H1 (cell line): ENCODE measurements at regions not wholly inside any gene's neighbourhood (a gene's known extent, or its start where the extent isn't known, plus 50 kb on each side); places are given as distances from the start of the nearest gene placed in this dataset.
A peak's percentile ranks its signal among the peaks of the same experiment; 100 is the strongest.

Experiments
- CBX8 ChIP-seq: fragments of 300-800, 300-1000 bp; sonication (generic); IDR thresholded peaks from 2 replicates; pipeline ENCODE4 v1.7.1; 2016; ENCODE audit warnings: low read depth, low read length, borderline replicate concordance
- CHD2 ChIP-seq: IDR thresholded peaks from 2 replicates; pipeline ENCODE4 v1.6.1; 2012; ENCODE audit warnings: low read length, improper control_type of control experiment
- CTBP2 ChIP-seq: IDR thresholded peaks from 2 replicates; pipeline ENCODE4 v1.7.0; 2011; ENCODE audit warnings: borderline replicate concordance, mild to moderate bottlenecking, moderate library complexity, mixed read lengths, low read length; ENCODE audit not compliant: insufficient read depth, insufficient read length
- EGR1 ChIP-seq: IDR thresholded peaks from 2 replicates; pipeline ENCODE4 v1.6.1; 2011; ENCODE audit warnings: low read depth, low read length, borderline replicate concordance
- EP300 ChIP-seq, 2 experiments: IDR thresholded peaks; 1 replicate in 1 of 2; 2 replicates in 1 of 2; pipeline ENCODE4 v1.6.1; 2011 to 2012; ENCODE audit warnings: low read depth in 2 of 2, low read length in 2 of 2, mild to moderate bottlenecking in 2 of 2, borderline replicate concordance in 1 of 2, inconsistent platforms in 1 of 2, moderate library complexity in 1 of 2
- EZH2 ChIP-seq: fragments of 200-600 bp; sonication (generic); IDR thresholded peaks from 2 replicates; pipeline ENCODE4 v1.7.1; 2012; ENCODE audit warnings: low read depth, mild to moderate bottlenecking, moderate library complexity, low read length, inconsistent platforms; ENCODE audit not compliant: severe bottlenecking
- HDAC2 ChIP-seq, 2 experiments: fragments of 300-600 bp in 1 of 2; sonication (generic) in 1 of 2; IDR thresholded peaks; 2 replicates each; pipeline ENCODE4 v1.6.1; 2011 to 2012; ENCODE audit warnings: low read depth in 2 of 2, low read length in 2 of 2, mild to moderate bottlenecking in 2 of 2, moderate library complexity in 2 of 2, borderline replicate concordance in 1 of 2, inconsistent platforms in 1 of 2
- JUND ChIP-seq: IDR thresholded peaks from 2 replicates; pipeline ENCODE4 v1.6.1; 2011; ENCODE audit warnings: mild to moderate bottlenecking, improper control_type of control experiment, low read length
- KDM1A ChIP-seq: fragments of 200-600, 300-600 bp; sonication (generic); IDR thresholded peaks from 2 replicates; pipeline ENCODE4 v1.7.1; 2016; ENCODE audit warnings: mild to moderate bottlenecking, low read length, borderline replicate concordance
- KDM5A ChIP-seq: fragments of 200-600 bp; IDR thresholded peaks from 2 replicates; pipeline ENCODE4 v1.7.1; 2012; ENCODE audit warnings: mild to moderate bottlenecking, low read length, inconsistent platforms, mixed read lengths
- RNF2 ChIP-seq: fragments of 200-900, 300-1000 bp; sonication (generic); IDR thresholded peaks from 2 replicates; pipeline ENCODE4 v1.7.1; 2016; ENCODE audit warnings: borderline replicate concordance, low read depth, mild to moderate bottlenecking, antibody characterized with exemption, low read length; ENCODE audit not compliant: poor library complexity, severe bottlenecking; ENCODE audit errors: missing control alignments
- TAF7 ChIP-seq: optimal IDR thresholded peaks from 2 replicates; pipeline ENCODE3; 2011; ENCODE audit warnings: low read depth, mild to moderate bottlenecking, inconsistent platforms, low read length, moderate library complexity, borderline replicate concordance
- TCF12 ChIP-seq: IDR thresholded peaks from 2 replicates; pipeline ENCODE4 v1.6.1; 2011; ENCODE audit warnings: low read depth, mild to moderate bottlenecking, low read length
- TF ChIP-seq, protein P1 (sequence below): IDR thresholded peaks from 2 replicates; pipeline ENCODE4 v1.6.1; 2011; ENCODE audit warnings: low read length, improper control_type of control experiment
- TF ChIP-seq, protein P2 (sequence below): IDR thresholded peaks from 2 replicates; pipeline ENCODE4 v1.6.1; 2012; ENCODE audit warnings: inconsistent platforms
- TF ChIP-seq, protein P3 (sequence below), 3 experiments: IDR thresholded peaks; 1 replicate in 2 of 3; 2 replicates in 1 of 3; pipeline versions ENCODE4 v1.5.1 to v1.6.1; 2011; ENCODE audit warnings: low read length in 3 of 3, mild to moderate bottlenecking in 3 of 3, inconsistent platforms in 2 of 3, low read depth in 1 of 3, moderate library complexity in 1 of 3; ENCODE audit not compliant: insufficient read depth in 1 of 3; ENCODE audit errors: control extremely low read depth in 1 of 3
- TF ChIP-seq, protein P4 (sequence below): IDR thresholded peaks from 2 replicates; pipeline ENCODE4 v1.6.1; 2012; ENCODE audit warnings: inconsistent platforms

DNA sequence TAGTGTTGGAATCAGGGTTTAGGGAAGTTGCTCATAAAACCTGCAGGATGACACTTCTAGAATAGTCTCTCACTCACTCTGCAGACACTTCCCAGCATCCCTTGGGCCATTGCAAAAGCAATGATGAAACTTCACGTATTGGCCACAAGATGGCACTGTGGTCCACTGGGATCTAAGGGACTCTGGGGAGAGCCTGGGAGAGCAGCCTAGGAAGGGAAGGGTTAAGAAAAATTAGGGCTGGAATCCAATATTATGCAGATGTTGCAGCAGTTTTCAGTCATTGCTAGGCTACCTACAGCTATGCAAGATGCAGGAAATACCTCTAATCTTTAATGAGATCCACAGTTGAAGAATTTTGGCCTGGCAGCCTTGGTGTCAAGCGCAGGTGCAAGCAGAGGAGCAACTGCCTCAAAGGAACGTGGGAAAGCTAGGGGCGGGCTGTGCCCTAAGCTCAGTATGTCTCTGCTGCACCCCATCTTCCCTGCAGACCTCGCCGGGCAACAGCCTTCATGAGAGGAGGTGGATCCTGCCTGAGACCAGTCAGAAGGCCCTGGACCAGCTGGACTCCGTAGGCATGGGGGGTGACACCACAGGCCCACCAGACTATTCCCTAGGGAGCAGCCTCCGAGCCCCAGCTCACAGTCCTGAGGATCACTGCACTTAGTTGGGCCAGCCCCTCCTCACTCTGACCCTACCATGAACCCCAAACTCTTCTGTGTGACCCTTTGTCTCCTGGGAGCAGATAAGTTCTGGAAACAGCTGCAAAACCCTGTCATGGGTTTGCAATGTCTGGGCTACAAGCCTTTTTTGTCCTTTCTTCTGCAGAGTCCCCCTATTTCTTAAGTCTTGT is 127.9 kb upstream of the PRSS58 start (continued):
- TF ChIP-seq, protein P1, sequence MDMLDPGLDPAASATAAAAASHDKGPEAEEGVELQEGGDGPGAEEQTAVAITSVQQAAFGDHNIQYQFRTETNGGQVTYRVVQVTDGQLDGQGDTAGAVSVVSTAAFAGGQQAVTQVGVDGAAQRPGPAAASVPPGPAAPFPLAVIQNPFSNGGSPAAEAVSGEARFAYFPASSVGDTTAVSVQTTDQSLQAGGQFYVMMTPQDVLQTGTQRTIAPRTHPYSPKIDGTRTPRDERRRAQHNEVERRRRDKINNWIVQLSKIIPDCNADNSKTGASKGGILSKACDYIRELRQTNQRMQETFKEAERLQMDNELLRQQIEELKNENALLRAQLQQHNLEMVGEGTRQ, result 0 out of 2 replicates have a peak, but pooled peaks have one; percentile 10
- TF ChIP-seq KDM1A (peak; percentile 32; the same call in 1 of the 2 replicates), RNF2 (no peak), HDAC2 (IDR thresholded peaks at IDR 0.05; ENCODE audit: borderline replicate concordance in 1 of 2, low read depth in 2 of 2, low read length in 2 of 2) (peak in 1 of 2 experiments; percentile 42; a peak in 1 of 4 replicates), EGR1 (no peak), CTBP2 (no peak), CBX8 (no peak), TCF12 (0 out of 2 replicates have a peak, but pooled peaks have one; percentile 24), CHD2 (no peak), EZH2 (no peak), KDM5A (no peak), EP300 (IDR thresholded peaks at IDR 0.05; ENCODE audit: borderline replicate concordance in 1 of 2, low read depth in 2 of 2, low read length in 2 of 2) (peak in 1 of 2 experiments; percentile 20; a peak in 1 of 3 replicates), TAF7 (peak; percentile 44), JUND (0 out of 2 replicates have a peak, but pooled peaks have one; percentile 29)
- TF ChIP-seq, protein P2, sequence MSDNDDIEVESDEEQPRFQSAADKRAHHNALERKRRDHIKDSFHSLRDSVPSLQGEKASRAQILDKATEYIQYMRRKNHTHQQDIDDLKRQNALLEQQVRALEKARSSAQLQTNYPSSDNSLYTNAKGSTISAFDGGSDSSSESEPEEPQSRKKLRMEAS, result peak; percentile 58
- TF ChIP-seq, protein P3, sequence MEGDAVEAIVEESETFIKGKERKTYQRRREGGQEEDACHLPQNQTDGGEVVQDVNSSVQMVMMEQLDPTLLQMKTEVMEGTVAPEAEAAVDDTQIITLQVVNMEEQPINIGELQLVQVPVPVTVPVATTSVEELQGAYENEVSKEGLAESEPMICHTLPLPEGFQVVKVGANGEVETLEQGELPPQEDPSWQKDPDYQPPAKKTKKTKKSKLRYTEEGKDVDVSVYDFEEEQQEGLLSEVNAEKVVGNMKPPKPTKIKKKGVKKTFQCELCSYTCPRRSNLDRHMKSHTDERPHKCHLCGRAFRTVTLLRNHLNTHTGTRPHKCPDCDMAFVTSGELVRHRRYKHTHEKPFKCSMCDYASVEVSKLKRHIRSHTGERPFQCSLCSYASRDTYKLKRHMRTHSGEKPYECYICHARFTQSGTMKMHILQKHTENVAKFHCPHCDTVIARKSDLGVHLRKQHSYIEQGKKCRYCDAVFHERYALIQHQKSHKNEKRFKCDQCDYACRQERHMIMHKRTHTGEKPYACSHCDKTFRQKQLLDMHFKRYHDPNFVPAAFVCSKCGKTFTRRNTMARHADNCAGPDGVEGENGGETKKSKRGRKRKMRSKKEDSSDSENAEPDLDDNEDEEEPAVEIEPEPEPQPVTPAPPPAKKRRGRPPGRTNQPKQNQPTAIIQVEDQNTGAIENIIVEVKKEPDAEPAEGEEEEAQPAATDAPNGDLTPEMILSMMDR (IDR thresholded peaks at IDR 0.05; ENCODE audit: control extremely low read depth in 1 of 3, insufficient read depth in 1 of 3, low read depth in 1 of 3, low read length in 3 of 3), result peak; percentile 74 to 88 (median 88)
- TF ChIP-seq, protein P4, sequence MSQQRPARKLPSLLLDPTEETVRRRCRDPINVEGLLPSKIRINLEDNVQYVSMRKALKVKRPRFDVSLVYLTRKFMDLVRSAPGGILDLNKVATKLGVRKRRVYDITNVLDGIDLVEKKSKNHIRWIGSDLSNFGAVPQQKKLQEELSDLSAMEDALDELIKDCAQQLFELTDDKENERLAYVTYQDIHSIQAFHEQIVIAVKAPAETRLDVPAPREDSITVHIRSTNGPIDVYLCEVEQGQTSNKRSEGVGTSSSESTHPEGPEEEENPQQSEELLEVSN, result peak; percentile 38; the same call in 1 of the 2 replicates
